ENCODE measurements at regions not wholly inside any gene's neighbourhood (a gene's known extent, or its start where the extent isn't known, plus 50 kb on each side); places are given as distances from the start of the nearest gene placed in this dataset.
"Not testable (repeated sequence)": the region's sequence is repeated elsewhere in the genome, so short reads cannot be mapped to it uniquely, and the experiment has no call there.

DNA sequence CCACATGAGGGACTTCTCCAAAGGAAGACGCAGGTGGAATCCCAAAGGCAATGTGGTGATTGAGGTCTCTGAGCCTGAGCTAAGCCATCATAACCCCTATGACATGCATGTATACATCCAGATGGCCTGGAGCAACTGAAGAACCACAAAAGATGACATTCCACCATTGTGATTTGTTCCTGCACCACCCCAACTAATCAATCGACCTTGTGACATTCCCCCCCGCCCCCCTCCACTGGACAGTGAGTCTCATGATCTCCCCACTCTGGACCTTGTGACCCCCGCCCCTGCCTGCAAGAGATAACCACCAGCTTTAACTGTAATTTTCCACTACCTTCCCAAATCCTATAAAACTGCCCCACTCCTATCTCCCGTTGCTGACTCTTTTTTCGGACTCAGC lies 87.9 kb downstream of the VCPKMT start:
- TF ChIP-seq POLR2A (IDR thresholded peaks at IDR 0.05): no peak
- TF ChIP-seq, protein P1, sequence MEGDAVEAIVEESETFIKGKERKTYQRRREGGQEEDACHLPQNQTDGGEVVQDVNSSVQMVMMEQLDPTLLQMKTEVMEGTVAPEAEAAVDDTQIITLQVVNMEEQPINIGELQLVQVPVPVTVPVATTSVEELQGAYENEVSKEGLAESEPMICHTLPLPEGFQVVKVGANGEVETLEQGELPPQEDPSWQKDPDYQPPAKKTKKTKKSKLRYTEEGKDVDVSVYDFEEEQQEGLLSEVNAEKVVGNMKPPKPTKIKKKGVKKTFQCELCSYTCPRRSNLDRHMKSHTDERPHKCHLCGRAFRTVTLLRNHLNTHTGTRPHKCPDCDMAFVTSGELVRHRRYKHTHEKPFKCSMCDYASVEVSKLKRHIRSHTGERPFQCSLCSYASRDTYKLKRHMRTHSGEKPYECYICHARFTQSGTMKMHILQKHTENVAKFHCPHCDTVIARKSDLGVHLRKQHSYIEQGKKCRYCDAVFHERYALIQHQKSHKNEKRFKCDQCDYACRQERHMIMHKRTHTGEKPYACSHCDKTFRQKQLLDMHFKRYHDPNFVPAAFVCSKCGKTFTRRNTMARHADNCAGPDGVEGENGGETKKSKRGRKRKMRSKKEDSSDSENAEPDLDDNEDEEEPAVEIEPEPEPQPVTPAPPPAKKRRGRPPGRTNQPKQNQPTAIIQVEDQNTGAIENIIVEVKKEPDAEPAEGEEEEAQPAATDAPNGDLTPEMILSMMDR (IDR thresholded peaks at IDR 0.05): no peak
- Histone ChIP-seq H3K4me3 (no peak overlapping the region), H3K36me3 (no peaks in the 10 kb centered on the region), H3K27me3 (no peaks in the 10 kb centered on the region), H3K27ac (no peak overlapping the region), H3K9me3 (peaks cover 0 to 6% (median 2%) of the 10 kb centered on the region in 4 donors), H3K4me1 (no peaks in the 10 kb centered on the region)
- DNase-seq: no peak

DNA sequence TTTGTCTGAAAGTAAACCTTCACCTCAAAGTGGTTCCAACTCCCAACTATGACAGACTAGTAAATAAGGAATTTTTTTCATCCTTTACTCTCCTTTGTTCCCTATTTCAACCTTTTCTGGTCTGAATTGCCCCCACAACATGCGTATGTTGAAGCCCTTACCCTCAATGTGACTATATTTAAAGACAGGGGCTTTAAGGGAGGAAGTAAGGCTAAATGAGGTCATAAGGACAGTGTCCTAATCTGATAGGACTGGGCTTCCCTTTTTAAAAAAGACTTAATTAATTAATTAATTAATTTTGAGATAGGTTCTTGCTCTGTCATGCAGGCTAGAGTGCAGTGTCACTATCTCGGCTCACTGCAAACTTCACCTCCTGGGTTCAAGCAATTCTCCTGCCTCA lies 86.3 kb downstream of the VCPKMT start:
- peaks cover 0 to 6% (median 2%) of the 10 kb centered on the region in 4 donors for H3K9me3 ChIP-seq
- no peak for DNase-seq

DNA sequence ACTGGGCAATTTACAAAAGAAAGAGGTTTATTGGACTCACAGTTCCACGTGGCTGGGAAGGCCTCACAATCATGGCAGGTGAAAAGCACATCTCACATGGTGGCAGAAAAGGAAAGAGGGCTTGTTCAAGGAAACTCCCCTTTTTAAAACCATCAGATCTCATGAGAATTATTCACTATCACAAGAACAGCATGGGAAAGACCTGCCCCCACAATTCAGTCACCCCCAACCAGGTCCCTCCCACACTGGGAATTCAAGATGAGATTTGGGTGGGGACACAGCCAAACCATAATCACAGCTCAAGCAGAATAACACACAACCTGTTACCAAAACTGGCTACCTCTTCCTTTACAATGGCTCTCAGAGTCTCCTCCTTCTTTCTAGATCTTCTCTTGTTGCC lies 85.5 kb downstream of the VCPKMT start:
- not testable (repeated sequence) for H3K27me3 ChIP-seq, H3K4me1 ChIP-seq, H3K9me3 ChIP-seq, DNase-seq, H3K4me3 ChIP-seq, H3K36me3 ChIP-seq, H3K27ac ChIP-seq

More for the DNA sequence above, 86.3 kb downstream of the VCPKMT start:
- Histone ChIP-seq H3K4me1 (no peaks in the 10 kb centered on the region), H3K27ac (no peak overlapping the region), H3K4me3 (no peak overlapping the region), H3K27me3 (no peaks in the 10 kb centered on the region), H3K36me3 (no peaks in the 10 kb centered on the region)
- TF ChIP-seq POLR2A (IDR thresholded peaks at IDR 0.05): no peak
- TF ChIP-seq, protein P1 (IDR thresholded peaks at IDR 0.05): no peak

DNA sequence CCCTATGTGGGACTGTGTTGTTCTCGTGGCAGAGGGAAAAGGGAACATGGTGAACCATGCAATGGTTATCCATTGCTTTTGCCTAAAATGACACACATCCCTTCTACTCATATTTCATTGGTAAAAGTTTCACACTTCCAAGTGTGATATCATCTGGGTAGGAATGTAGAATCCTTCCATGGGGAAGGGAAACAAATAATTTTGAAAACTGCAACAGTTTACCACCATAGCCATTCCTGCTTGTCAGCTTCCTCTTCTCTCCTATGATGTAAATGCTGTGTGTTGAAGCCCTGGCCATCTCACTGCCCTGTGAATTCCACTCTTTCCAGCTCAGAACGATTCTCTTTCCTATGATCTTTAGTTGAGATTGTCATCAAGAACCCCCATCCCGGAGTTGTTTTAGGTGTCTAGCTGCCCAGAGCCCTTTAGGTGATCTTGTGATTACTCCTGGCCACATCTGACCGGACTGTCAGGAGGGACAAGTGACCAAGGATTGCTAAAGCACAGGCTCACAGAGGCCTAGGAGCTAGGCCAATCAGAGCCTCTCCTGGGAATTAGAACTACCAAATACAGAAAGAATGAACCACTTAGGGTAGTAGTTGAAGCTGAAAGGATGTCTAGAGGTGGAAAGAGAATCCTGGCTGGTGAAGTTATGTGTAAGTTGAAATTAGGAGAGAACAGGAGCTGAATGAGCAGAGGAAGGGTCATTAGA lies 84.6 kb downstream of the VCPKMT start:
- no peaks in the 10 kb centered on the region for H3K27me3 ChIP-seq
- TF ChIP-seq, protein P1 (IDR thresholded peaks at IDR 0.05): no peak
- TF ChIP-seq POLR2A (IDR thresholded peaks at IDR 0.05): no peak
- H3K9me3 ChIP-seq: no peaks in the 10 kb centered on the region
- no peak for DNase-seq
- no peaks in the 10 kb centered on the region for H3K4me1 ChIP-seq
- H3K36me3 ChIP-seq: no peaks in the 10 kb centered on the region
- H3K27ac ChIP-seq: no peak overlapping the region
- H3K4me3 ChIP-seq: no peak overlapping the region

DNA sequence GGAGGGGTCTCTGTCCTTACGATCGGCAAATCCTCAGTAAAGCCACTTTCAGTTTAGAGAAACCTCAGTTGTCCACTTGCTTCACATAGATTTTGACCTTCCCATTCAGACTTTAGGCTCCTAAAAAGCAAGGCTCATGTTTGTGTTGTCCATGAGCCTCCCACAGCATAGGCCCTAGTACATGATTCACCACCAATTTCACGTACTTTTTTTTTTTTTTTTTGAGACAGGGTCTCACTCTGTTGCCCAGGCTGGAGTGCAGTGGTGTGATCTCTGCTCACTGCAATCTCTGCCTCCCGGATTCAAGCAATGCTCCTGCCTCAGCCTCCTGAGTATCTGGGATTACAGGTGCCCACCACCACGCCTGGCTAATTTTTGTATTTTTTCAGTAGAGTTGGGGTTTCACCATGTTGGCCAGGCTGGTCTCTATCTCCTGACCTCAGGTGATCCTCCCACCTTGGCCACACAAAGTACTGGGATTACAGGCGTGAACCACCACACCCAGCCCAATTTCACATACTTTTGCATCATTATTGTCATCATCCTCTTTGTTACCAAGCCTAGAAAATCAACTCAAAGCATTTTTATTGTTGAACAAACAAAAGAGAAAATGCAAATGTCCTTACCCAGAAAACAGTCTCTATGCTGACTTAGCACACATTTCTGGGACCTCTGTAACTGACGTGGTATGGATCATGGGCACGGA lies 83.8 kb downstream of the VCPKMT start:
- H3K36me3 ChIP-seq, H3K4me1 ChIP-seq, H3K9me3 ChIP-seq, H3K4me3 ChIP-seq, H3K27ac ChIP-seq, H3K27me3 ChIP-seq, DNase-seq: not testable (repeated sequence)

DNA sequence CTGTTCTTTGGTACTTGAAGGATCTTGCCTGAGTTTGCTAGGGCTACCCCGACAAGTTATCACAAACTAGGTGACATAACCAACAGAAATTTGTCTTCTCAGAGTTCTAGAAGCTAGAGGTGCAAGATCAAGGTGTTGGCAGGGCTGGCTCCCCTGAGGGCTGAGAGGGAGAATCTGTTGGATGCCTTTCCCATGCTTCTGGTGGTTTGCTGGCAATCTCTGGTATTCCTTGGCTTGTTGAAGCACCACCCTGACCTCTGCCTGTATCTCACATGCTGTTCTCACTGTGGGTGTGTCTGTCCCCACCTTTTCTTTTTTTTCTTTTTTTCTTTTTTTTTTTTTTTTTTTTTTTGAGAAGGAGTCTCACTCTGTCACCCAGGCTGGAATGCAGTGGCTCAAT lies 81.2 kb downstream of the VCPKMT start:
- no peak for DNase-seq
- TF ChIP-seq, protein P1 (IDR thresholded peaks at IDR 0.05): no peak
- no peak for TF ChIP-seq POLR2A (IDR thresholded peaks at IDR 0.05)
- H3K9me3 ChIP-seq: no peaks in the 10 kb centered on the region

More for the DNA sequence above, 81.2 kb downstream of the VCPKMT start:
- Histone ChIP-seq H3K27ac (no peak overlapping the region), H3K27me3 (no peaks in the 10 kb centered on the region), H3K4me3 (no peak overlapping the region), H3K36me3 (no peaks in the 10 kb centered on the region), H3K4me1 (peaks cover 0 to 20% (median 7%) of the 10 kb centered on the region in 4 donors)
